Mucosa of stomach (tissue), 1 donor: ENCODE measurements at regions not wholly inside any gene's neighbourhood (a gene's known extent, or its start where the extent isn't known, plus 50 kb on each side); places are given as distances from the start of the nearest gene placed in this dataset.
"Not testable (repeated sequence)": the region's sequence is repeated elsewhere in the genome, so short reads cannot be mapped to it uniquely, and the experiment has no call there.

Source experiments
- H3K27me3 ChIP-seq: one replicate; pipeline ENCODE4 v1.7.0; 2013; ENCODE audit warnings: mild to moderate bottlenecking, low read length; ENCODE audit not compliant: control insufficient read depth, insufficient read depth
- H3K36me3 ChIP-seq: one replicate; pipeline ENCODE4 v1.7.0; 2013; ENCODE audit warnings: low read length; ENCODE audit not compliant: control insufficient read depth, insufficient read depth
- H3K4me1 ChIP-seq: one replicate; pipeline ENCODE4 v1.7.0; 2013; ENCODE audit warnings: mild to moderate bottlenecking, low read length; ENCODE audit not compliant: control insufficient read depth, insufficient read depth
- H3K4me3 ChIP-seq: one replicate; pipeline ENCODE4 v1.7.0; 2013; ENCODE audit warnings: low read length
- H3K9ac ChIP-seq: one replicate; pipeline ENCODE4 v1.7.0; 2013; ENCODE audit warnings: mild to moderate bottlenecking, low read length, moderate library complexity
- H3K9me3 ChIP-seq: one replicate; pipeline ENCODE4 v1.7.0; 2013; ENCODE audit warnings: mild to moderate bottlenecking, low read length, moderate library complexity; ENCODE audit not compliant: control insufficient read depth
- donor health status: Pancreatic carcinoma.

DNA sequence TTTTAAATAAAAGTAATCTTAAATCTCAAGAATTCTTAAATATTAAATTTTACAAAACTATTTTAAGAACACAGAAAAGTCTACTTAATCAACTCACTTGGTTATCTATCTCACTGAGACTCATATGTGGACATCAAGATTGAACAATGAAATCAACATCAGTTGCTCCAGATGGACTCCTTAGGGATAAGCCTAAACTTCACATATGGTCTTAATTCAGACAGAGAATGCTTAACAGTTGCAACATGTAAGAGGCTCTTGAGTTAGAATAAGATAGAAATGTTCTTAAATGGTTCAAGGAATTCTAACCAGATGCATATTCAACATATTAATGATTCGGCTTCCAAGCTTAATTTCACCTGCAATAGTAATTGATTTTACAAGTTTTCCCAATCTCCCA is 1730.9 kb downstream of the PCDH9 start:
- Histone ChIP-seq H3K4me3 (no peak overlapping the region), H3K9me3 (no peaks in the 10 kb centered on the region), H3K27me3 (no peaks in the 10 kb centered on the region), H3K9ac (no peak overlapping the region), H3K36me3 (no peaks in the 10 kb centered on the region), H3K4me1 (no peaks in the 10 kb centered on the region)

DNA sequence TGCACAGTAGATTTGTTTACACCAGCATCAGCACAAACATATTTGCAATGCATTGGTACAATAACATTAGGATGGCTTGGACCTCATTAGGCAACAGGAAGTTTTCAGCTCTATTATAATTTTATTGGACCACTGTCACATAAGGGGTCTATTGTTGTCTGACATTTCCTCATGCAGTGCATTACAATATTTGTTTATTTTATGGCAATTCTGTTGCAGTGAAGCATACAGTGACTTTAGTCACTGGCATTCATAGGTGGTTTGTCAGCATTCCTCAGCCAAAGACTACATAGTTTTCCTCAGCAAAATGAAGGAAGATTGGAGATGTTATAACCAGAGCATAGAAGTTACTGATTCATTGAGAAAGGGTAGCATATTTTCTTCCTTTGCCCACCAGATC is 1732.9 kb downstream of the PCDH9 start:
- no peaks in the 10 kb centered on the region for H3K4me1 ChIP-seq
- no peak overlapping the region for H3K4me3 ChIP-seq
- no peaks in the 10 kb centered on the region for H3K9me3 ChIP-seq
- H3K9ac ChIP-seq: no peak overlapping the region
- H3K36me3 ChIP-seq: no peaks in the 10 kb centered on the region
- H3K27me3 ChIP-seq: no peaks in the 10 kb centered on the region

DNA sequence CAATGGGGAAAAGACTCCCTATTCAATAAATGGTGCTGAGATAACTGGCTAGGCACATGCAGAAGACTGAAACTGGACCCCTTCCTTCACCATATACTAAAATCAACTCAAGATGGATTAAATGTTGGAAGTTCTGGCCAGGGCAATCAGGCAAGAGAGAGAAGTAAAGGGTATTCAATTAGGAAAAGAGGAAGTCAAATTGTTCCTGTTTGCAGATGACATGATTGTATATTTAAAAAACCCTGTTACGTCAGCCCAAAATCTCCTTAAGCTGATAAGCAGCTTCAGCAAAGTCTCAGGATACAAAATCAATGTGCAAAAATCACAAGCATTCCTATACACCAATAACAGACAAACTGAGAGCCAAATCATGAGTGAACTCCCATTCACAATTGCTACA is 1739.4 kb downstream of the PCDH9 start:
- H3K4me1 ChIP-seq, H3K36me3 ChIP-seq, H3K4me3 ChIP-seq, H3K9ac ChIP-seq, H3K27me3 ChIP-seq, H3K9me3 ChIP-seq: not testable (repeated sequence)

DNA sequence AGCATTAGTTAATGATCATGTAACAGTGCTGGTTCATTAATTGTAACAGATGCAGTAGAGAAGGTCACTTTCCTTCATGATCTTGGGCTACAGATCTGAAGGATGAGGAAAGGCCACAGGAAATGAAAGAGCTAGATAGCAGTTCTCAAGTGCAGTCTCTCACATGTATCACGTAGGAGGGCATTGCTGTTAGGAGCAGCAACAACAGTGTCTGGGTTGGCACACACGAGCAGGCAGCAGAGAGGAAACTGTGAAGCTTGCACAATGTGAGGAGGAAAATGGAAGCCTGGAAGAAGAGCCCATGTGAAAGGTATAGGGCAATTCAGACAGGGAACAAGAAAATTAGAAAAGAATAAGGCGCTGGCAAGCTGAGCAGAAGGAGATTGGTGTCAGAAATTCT is 1741.5 kb downstream of the PCDH9 start:
- Histone ChIP-seq H3K36me3 (no peaks in the 10 kb centered on the region), H3K27me3 (no peaks in the 10 kb centered on the region), H3K9ac (no peak overlapping the region), H3K4me3 (no peak overlapping the region), H3K4me1 (no peaks in the 10 kb centered on the region), H3K9me3 (no peaks in the 10 kb centered on the region)

DNA sequence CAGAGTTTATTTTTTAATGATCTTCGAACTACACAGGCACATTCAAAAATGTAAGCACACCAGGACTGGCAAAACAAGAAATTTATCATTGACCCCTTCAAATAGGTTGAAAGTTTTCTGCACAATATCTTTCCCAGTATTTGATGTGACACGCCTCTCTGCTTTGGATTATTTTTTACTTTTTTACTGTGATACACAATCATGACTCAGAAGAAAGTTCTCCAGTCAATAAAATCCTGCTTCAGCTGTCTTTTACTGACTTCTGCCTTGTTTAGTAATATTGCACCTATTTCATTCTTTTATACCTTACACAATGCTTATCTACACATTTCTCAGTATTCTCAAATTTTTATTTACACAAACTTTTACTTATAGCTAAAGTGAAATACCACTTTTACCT is 1750.4 kb downstream of the PCDH9 start:
- H3K27me3 ChIP-seq: no peaks in the 10 kb centered on the region
- no peaks in the 10 kb centered on the region for H3K9me3 ChIP-seq
- H3K4me3 ChIP-seq: no peak overlapping the region
- H3K36me3 ChIP-seq: no peaks in the 10 kb centered on the region
- no peaks in the 10 kb centered on the region for H3K4me1 ChIP-seq
- no peak overlapping the region for H3K9ac ChIP-seq

DNA sequence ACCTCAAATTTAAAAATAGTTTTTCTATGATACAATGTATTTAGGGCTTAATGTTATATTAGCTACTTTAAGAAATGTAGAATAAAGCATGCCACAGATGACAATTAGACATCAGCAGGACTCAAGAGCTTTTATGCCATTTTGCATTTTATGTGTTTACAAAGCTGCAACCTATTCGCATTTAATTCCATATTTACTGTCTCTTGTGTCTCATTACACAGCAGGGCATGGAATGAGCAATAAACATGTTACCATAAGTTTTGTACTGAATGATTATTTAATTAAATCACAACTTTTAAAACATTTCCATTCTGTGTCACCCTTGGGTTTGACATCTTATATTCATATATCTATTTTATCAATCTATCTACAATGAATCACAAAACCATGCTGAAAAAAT is 1756.9 kb downstream of the PCDH9 start:
- no peak overlapping the region for H3K4me3 ChIP-seq
- no peaks in the 10 kb centered on the region for H3K9me3 ChIP-seq
- H3K4me1 ChIP-seq: no peaks in the 10 kb centered on the region

DNA sequence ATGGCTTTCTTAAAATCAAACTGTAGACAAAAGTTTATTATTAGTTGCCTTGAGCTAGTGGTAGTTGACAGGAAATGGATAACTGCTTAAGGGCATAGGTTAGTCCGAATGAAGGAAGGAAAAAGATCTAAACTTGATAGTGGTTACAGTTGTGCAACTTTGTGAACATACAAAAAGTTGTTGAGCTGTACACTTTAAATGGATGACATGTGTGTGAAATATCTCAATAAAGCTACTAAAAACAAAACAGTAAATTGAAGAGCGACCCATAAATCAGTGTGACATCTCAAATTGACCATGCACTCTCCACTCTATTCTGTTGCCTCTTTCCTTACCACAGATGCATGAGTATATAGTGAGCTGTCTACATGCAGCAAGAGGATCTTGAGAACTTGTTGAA is 1757.8 kb downstream of the PCDH9 start:
- Histone ChIP-seq H3K9ac (no peak overlapping the region), H3K27me3 (no peaks in the 10 kb centered on the region), H3K4me1 (no peaks in the 10 kb centered on the region), H3K4me3 (no peak overlapping the region), H3K9me3 (no peaks in the 10 kb centered on the region), H3K36me3 (no peaks in the 10 kb centered on the region)

More for the DNA sequence above, 1756.9 kb downstream of the PCDH9 start:
- H3K36me3 ChIP-seq: no peaks in the 10 kb centered on the region
- no peak overlapping the region for H3K9ac ChIP-seq
- H3K27me3 ChIP-seq: no peaks in the 10 kb centered on the region

DNA sequence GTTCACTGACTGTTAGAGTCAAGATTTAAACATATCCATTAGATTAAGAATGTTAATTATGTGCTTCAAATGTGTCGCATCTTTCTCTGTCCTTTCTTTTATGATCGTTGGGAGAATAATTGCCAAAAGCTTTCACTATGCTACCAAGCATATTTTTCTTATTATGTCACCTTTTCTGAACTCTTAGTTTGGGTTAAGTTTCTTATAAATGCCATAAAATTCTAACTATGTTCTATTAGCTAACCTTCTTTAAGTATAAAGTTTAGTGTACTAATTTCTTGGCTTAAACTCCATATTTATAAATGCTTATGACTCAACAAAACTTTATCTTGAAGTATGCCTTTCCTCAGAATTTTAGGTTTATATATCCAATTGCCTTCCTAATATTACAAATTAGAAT is 1759.4 kb downstream of the PCDH9 start:
- Histone ChIP-seq H3K9ac (no peak overlapping the region), H3K36me3 (no peaks in the 10 kb centered on the region), H3K9me3 (no peaks in the 10 kb centered on the region), H3K27me3 (no peaks in the 10 kb centered on the region), H3K4me1 (no peaks in the 10 kb centered on the region), H3K4me3 (no peak overlapping the region)

DNA sequence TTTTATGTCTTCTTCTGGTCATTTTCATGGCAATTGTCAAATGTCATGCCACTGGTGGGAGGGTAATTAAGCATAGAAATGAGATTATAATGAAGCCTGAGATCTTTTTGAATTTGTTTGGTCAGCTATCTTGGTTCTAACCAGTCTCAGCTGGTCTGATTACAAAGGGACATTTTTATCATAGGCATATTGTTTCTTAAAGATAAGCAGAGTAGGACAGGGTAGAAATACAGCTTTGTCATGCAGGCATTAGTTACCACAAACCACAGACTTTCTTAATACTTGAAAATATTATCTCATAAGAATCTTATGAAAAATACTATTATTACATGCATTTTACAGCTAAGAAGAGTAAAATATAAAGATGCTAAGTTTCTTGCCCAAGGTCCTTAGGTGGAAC is 1761.5 kb downstream of the PCDH9 start:
- Histone ChIP-seq H3K9me3 (no peaks in the 10 kb centered on the region), H3K36me3 (no peaks in the 10 kb centered on the region), H3K4me3 (no peak overlapping the region), H3K4me1 (no peaks in the 10 kb centered on the region), H3K9ac (no peak overlapping the region), H3K27me3 (no peaks in the 10 kb centered on the region)

DNA sequence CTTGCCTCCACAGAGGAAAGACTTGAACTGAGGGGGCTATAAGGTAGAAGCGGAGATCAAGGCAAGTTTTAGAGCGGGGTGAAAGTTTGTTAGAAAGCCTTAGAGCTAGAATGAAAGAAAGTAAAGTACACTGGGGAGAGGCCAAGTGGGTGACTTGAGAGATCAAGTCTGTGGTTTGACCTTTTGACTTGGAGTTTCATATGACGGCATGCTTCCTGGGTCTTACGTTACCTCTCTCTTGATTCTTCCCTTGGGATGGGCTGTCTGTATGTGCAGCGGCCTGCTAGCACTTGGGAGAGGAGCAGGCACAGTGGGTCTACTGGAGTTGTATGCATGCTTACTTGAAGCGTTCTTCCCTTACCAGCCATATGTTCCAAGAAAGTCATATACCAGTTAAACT is 1768.5 kb downstream of the PCDH9 start:
- H3K27me3 ChIP-seq: no peaks in the 10 kb centered on the region
- H3K36me3 ChIP-seq: no peaks in the 10 kb centered on the region
- no peak overlapping the region for H3K4me3 ChIP-seq
- H3K9ac ChIP-seq: no peak overlapping the region
- no peaks in the 10 kb centered on the region for H3K4me1 ChIP-seq
- H3K9me3 ChIP-seq: no peaks in the 10 kb centered on the region

DNA sequence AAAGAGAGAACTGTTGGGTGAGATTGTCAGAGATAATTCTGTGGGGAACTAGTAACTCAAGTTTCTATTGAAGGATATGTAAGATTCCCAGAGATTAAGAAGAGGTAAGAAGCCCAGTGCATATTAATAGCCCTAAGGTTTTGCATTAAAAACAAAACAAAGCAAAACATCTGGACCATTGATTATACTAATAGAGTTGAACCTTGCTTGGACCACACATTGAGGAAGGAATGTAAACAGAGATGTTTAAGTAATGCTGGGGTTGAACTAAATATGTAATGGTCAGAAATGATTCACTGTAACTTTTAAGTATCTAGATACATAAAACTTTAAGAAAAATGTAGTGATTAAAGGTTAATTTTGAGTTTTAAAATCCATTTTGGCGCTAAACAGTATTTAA is 1770.0 kb downstream of the PCDH9 start:
- H3K9ac ChIP-seq: no peak overlapping the region
- no peak overlapping the region for H3K4me3 ChIP-seq
- H3K27me3 ChIP-seq: no peaks in the 10 kb centered on the region
- no peaks in the 10 kb centered on the region for H3K36me3 ChIP-seq
- no peaks in the 10 kb centered on the region for H3K9me3 ChIP-seq
- no peaks in the 10 kb centered on the region for H3K4me1 ChIP-seq

DNA sequence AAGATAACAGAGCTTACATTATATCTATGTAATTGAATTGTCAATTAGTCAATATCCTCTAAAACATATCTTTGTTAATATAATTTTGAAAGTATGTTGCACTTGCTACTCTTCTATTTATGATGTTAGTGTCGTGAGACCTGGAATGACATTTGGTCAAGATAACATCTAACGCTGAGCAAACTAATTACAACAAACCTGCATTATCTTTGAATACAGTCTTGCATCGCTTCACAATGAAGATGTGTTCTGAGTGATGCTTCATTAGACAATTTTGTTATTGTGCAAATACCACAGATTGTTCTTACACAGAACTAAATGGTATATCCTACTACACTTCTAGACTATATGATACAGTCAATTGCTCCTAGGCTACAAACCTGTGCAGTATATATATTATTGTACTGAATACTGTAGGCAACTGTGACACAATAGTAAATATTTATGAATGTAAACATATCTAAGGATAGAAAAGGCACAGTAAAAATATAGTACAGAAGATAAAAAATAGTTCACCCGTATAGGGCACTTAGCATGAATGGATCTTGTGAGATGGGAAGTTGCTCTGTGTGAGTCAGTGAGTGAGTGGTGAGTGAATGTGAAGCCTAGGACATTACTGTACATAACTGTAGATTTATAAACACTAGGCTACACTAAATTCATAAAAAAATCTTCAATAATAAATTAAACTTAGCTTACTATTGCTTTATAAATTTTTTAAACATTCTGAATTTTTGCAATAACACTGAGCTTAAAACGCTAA is 1773.8 kb downstream of the PCDH9 start:
- H3K4me3 ChIP-seq: no peak overlapping the region
- no peaks in the 10 kb centered on the region for H3K4me1 ChIP-seq
- H3K36me3 ChIP-seq: no peaks in the 10 kb centered on the region
- no peaks in the 10 kb centered on the region for H3K27me3 ChIP-seq
- no peak overlapping the region for H3K9ac ChIP-seq
- H3K9me3 ChIP-seq: no peaks in the 10 kb centered on the region

DNA sequence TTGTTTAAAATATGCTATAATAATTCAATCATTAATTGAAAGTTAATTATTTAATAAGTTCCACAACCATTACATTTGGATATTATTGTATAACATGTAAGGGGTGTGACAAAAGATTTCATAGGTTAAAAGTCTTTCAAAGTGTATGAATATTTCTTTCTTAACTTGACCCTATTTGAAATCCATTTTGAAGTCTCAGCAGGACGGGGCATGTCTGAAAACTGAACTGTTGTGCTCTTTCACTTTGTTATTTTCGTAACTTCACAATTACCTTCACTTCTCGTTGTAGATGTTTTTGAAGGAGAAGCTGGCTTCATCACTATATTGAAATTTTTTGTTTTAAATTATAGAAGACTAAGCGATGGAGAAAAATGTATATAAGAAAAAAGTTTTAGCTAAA is 1775.7 kb downstream of the PCDH9 start:
- no peaks in the 10 kb centered on the region for H3K4me1 ChIP-seq
- H3K36me3 ChIP-seq: no peaks in the 10 kb centered on the region
- no peak overlapping the region for H3K9ac ChIP-seq
- no peaks in the 10 kb centered on the region for H3K27me3 ChIP-seq
- H3K9me3 ChIP-seq: no peaks in the 10 kb centered on the region
- no peak overlapping the region for H3K4me3 ChIP-seq
